HEK293 (cell line): ENCODE measurements at regions not wholly inside any gene's neighbourhood (a gene's known extent, or its start where the extent isn't known, plus 50 kb on each side); places are given as distances from the start of the nearest gene placed in this dataset.

Experiments used
- BCL11A ChIP-seq: fragments of 450-650 bp; formaldehyde crosslinking; IDR thresholded peaks from 2 replicates; pipeline ENCODE4 v1.5.1; 2016; ENCODE audit warnings: low read depth, missing biosample characterization, missing genetic modification characterization
- GFI1B ChIP-seq: fragments of 450-650 bp; formaldehyde crosslinking; IDR thresholded peaks from 2 replicates; pipeline ENCODE4 v1.5.1; 2016; ENCODE audit warnings: missing biosample characterization, missing genetic modification characterization
- KLF1 ChIP-seq: fragments of 450-650 bp; formaldehyde crosslinking; IDR thresholded peaks from 2 replicates; pipeline ENCODE4 v1.5.1; 2016; ENCODE audit warnings: missing biosample characterization, missing genetic modification characterization
- OSR2 ChIP-seq: fragments of 450-650 bp; formaldehyde crosslinking; IDR thresholded peaks from 2 replicates; pipeline ENCODE4 v1.5.1; 2016; ENCODE audit warnings: missing biosample characterization, missing genetic modification characterization
- OVOL3 ChIP-seq: fragments of 450-650 bp; formaldehyde crosslinking; IDR thresholded peaks from 2 replicates; pipeline ENCODE4 v1.5.1; 2016; ENCODE audit warnings: missing biosample characterization, missing genetic modification characterization
- PRDM1 ChIP-seq: fragments of 450-650 bp; formaldehyde crosslinking; IDR thresholded peaks from 2 replicates; pipeline ENCODE4; 2016; ENCODE audit warnings: missing biosample characterization, missing genetic modification characterization
- SALL2 ChIP-seq: fragments of 450-650 bp; formaldehyde crosslinking; IDR thresholded peaks from 2 replicates; pipeline ENCODE4 v1.5.0; 2017; ENCODE audit warnings: missing biosample characterization, mild to moderate bottlenecking, missing genetic modification characterization, borderline replicate concordance
- SCRT2 ChIP-seq: fragments of 450-650 bp; formaldehyde crosslinking; IDR thresholded peaks from 2 replicates; pipeline ENCODE4 v1.5.1; 2016; ENCODE audit warnings: missing biosample characterization, missing genetic modification characterization
- WT1 ChIP-seq: fragments of 450-650 bp; formaldehyde crosslinking; IDR thresholded peaks from 2 replicates; pipeline ENCODE4 v1.5.1; 2016; ENCODE audit warnings: missing biosample characterization, missing genetic modification characterization
- ZFHX2 ChIP-seq: fragments of 450-650 bp; formaldehyde crosslinking; conservative IDR thresholded peaks from 2 replicates; pipeline ENCODE4 v1.5.1; 2016; ENCODE audit warnings: missing biosample characterization, missing genetic modification characterization
- ZNF16 ChIP-seq: fragments of 450-650 bp; formaldehyde crosslinking; IDR thresholded peaks from 2 replicates; pipeline ENCODE4 v1.5.1; 2016; ENCODE audit warnings: low read depth, missing biosample characterization, missing genetic modification characterization
- ZNF175 ChIP-seq: fragments of 450-650 bp; formaldehyde crosslinking; IDR thresholded peaks from 2 replicates; pipeline ENCODE4 v1.5.1; 2016; ENCODE audit warnings: missing biosample characterization, missing genetic modification characterization
- ZNF221 ChIP-seq: fragments of 450-650 bp; formaldehyde crosslinking; IDR thresholded peaks from 2 replicates; pipeline ENCODE4 v1.5.1; 2017; ENCODE audit warnings: missing biosample characterization, missing genetic modification characterization, borderline replicate concordance
- ZNF248 ChIP-seq: fragments of 450-650 bp; formaldehyde crosslinking; IDR thresholded peaks from 2 replicates; pipeline ENCODE4 v1.5.1; 2017; ENCODE audit warnings: missing biosample characterization, missing genetic modification characterization
- ZNF341 ChIP-seq: fragments of 450-650 bp; formaldehyde crosslinking; IDR thresholded peaks from 2 replicates; pipeline ENCODE4; 2016; ENCODE audit warnings: low read depth, missing biosample characterization, missing genetic modification characterization
- ZNF426 ChIP-seq: fragments of 450-650 bp; formaldehyde crosslinking; IDR thresholded peaks from 2 replicates; pipeline ENCODE4 v1.5.1; 2017; ENCODE audit warnings: missing biosample characterization, missing genetic modification characterization, mild to moderate bottlenecking, inconsistent platforms, moderate library complexity
- ZNF623 ChIP-seq: fragments of 450-650 bp; formaldehyde crosslinking; IDR thresholded peaks from 2 replicates; pipeline ENCODE4 v1.5.1; 2016; ENCODE audit warnings: missing biosample characterization, missing genetic modification characterization
- ZNF660 ChIP-seq: fragments of 450-650 bp; IDR thresholded peaks from 2 replicates; pipeline ENCODE4 v1.5.1; 2018; ENCODE audit warnings: missing biosample characterization, mild to moderate bottlenecking, missing genetic modification characterization
- ZNF664 ChIP-seq: fragments of 450-650 bp; formaldehyde crosslinking; IDR thresholded peaks from 2 replicates; pipeline ENCODE4 v1.5.1; 2016; ENCODE audit warnings: missing biosample characterization, missing genetic modification characterization
- ZNF777 ChIP-seq: fragments of 450-650 bp; formaldehyde crosslinking; IDR thresholded peaks from 2 replicates; pipeline ENCODE4 v1.5.1; 2017; ENCODE audit warnings: missing biosample characterization, missing genetic modification characterization, borderline replicate concordance
- ZNF785 ChIP-seq: fragments of 450-650 bp; formaldehyde crosslinking; IDR thresholded peaks from 2 replicates; pipeline ENCODE4 v1.5.1; 2016; ENCODE audit warnings: missing biosample characterization, missing genetic modification characterization
- ZNF837 ChIP-seq: fragments of 450-650 bp; formaldehyde crosslinking; IDR thresholded peaks from 2 replicates; pipeline ENCODE4 v1.5.1; 2016; ENCODE audit warnings: missing biosample characterization, missing genetic modification characterization
- ZSCAN16 ChIP-seq: fragments of 450-650 bp; formaldehyde crosslinking; IDR thresholded peaks from 2 replicates; pipeline ENCODE4 v1.5.1; 2016; ENCODE audit warnings: missing biosample characterization, missing genetic modification characterization
- ZSCAN30 ChIP-seq: fragments of 450-650 bp; IDR thresholded peaks from 2 replicates; pipeline ENCODE4 v1.5.1; 2018; ENCODE audit warnings: missing biosample characterization, mild to moderate bottlenecking, missing genetic modification characterization, moderate library complexity
- ZXDB ChIP-seq: fragments of 450-650 bp; formaldehyde crosslinking; IDR thresholded peaks from 2 replicates; pipeline ENCODE4 v1.5.1; 2016; ENCODE audit warnings: missing biosample characterization, missing genetic modification characterization
- TF ChIP-seq, protein P1 (sequence below): fragments of 450-650 bp; formaldehyde crosslinking; IDR thresholded peaks from 2 replicates; pipeline ENCODE4 v1.5.1; 2016; ENCODE audit warnings: missing biosample characterization, missing genetic modification characterization, low read depth
- TF ChIP-seq, protein P2 (sequence below): fragments of 450-650 bp; formaldehyde crosslinking; IDR thresholded peaks from 2 replicates; pipeline ENCODE4 v1.5.1; 2016; ENCODE audit warnings: missing biosample characterization, missing genetic modification characterization
- TF ChIP-seq, protein P3 (sequence below): fragments of 450-650 bp; formaldehyde crosslinking; IDR thresholded peaks from 2 replicates; pipeline ENCODE4 v1.5.1; 2016; ENCODE audit warnings: missing biosample characterization, missing genetic modification characterization
- TF ChIP-seq, protein P4 (sequence below): fragments of 450-650 bp; formaldehyde crosslinking; IDR thresholded peaks from 2 replicates; pipeline ENCODE4 v1.5.1; 2016; ENCODE audit warnings: missing biosample characterization, missing genetic modification characterization
- TF ChIP-seq, protein P5 (sequence below): fragments of 450-650 bp; formaldehyde crosslinking; IDR thresholded peaks from 2 replicates; pipeline ENCODE4 v1.5.1; 2017; ENCODE audit warnings: missing biosample characterization, mild to moderate bottlenecking, missing genetic modification characterization, moderate library complexity

DNA sequence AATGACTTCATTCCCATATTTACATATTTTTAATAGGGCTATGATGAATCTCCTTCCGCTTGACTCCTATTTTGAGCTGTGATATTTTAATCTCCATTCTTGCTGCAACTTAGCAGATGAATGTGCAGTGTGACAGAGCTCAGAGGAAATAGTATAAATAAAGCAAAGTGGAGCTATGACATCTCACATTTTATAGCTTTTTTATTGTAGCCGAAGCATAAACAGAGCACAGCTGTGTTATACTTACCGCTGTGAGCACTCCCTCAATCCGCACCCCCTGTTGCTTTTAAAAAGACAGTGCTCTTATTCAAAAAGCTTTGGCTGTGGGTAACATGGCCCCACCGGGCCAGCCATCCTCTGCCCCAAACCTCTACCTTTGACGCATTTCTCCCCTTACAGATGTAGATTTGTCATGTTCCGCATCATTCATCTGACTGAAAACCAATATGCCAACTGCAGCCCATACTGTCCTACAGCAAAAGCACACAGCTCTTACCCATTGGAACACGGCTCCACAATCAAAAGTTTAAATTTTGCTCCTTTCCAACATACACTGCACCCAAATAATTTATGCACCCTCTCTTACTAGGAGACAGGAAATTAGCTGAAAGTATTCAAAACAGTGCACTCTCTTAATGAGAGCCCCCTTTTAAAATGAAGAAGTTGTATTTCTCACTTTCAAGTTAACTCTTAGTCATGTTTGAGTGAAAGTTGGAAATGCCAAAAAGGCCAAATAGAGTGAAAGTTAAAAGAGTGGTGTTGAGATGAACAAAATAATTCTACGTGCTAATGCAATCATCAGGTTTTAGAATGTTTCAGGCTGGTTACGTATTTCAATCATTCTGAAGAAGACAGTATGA lies 429.3 kb upstream of the SOX5 start (continued):
- TF ChIP-seq ZSCAN16 (tag by site-specific recombination) = no peak
- TF ChIP-seq, protein P1, sequence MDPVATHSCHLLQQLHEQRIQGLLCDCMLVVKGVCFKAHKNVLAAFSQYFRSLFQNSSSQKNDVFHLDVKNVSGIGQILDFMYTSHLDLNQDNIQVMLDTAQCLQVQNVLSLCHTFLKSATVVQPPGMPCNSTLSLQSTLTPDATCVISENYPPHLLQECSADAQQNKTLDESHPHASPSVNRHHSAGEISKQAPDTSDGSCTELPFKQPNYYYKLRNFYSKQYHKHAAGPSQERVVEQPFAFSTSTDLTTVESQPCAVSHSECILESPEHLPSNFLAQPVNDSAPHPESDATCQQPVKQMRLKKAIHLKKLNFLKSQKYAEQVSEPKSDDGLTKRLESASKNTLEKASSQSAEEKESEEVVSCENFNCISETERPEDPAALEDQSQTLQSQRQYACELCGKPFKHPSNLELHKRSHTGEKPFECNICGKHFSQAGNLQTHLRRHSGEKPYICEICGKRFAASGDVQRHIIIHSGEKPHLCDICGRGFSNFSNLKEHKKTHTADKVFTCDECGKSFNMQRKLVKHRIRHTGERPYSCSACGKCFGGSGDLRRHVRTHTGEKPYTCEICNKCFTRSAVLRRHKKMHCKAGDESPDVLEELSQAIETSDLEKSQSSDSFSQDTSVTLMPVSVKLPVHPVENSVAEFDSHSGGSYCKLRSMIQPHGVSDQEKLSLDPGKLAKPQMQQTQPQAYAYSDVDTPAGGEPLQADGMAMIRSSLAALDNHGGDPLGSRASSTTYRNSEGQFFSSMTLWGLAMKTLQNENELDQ (tag by site-specific recombination) = peak; percentile 43; the same call in 1 of the 2 replicates
- TF ChIP-seq ZNF837 (tag by site-specific recombination) = no peak
- no peak for TF ChIP-seq ZNF248 (tag by site-specific recombination)
- TF ChIP-seq ZNF777 (tag by site-specific recombination) = no peak
- TF ChIP-seq ZNF221 (tag by site-specific recombination) = no peak; the same call in 1 of the 2 replicates
- TF ChIP-seq PRDM1 (tag by site-specific recombination) = peak; percentile 79
- peak; percentile 91 for TF ChIP-seq OSR2 (tag by site-specific recombination)
- TF ChIP-seq ZXDB (tag by site-specific recombination) = peak; percentile 89; the same call in 1 of the 2 replicates
- TF ChIP-seq, protein P2, sequence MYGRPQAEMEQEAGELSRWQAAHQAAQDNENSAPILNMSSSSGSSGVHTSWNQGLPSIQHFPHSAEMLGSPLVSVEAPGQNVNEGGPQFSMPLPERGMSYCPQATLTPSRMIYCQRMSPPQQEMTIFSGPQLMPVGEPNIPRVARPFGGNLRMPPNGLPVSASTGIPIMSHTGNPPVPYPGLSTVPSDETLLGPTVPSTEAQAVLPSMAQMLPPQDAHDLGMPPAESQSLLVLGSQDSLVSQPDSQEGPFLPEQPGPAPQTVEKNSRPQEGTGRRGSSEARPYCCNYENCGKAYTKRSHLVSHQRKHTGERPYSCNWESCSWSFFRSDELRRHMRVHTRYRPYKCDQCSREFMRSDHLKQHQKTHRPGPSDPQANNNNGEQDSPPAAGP (tag by site-specific recombination) = 0 out of 2 replicates have a peak, but pooled peaks have one; percentile 48
- TF ChIP-seq, protein P3, sequence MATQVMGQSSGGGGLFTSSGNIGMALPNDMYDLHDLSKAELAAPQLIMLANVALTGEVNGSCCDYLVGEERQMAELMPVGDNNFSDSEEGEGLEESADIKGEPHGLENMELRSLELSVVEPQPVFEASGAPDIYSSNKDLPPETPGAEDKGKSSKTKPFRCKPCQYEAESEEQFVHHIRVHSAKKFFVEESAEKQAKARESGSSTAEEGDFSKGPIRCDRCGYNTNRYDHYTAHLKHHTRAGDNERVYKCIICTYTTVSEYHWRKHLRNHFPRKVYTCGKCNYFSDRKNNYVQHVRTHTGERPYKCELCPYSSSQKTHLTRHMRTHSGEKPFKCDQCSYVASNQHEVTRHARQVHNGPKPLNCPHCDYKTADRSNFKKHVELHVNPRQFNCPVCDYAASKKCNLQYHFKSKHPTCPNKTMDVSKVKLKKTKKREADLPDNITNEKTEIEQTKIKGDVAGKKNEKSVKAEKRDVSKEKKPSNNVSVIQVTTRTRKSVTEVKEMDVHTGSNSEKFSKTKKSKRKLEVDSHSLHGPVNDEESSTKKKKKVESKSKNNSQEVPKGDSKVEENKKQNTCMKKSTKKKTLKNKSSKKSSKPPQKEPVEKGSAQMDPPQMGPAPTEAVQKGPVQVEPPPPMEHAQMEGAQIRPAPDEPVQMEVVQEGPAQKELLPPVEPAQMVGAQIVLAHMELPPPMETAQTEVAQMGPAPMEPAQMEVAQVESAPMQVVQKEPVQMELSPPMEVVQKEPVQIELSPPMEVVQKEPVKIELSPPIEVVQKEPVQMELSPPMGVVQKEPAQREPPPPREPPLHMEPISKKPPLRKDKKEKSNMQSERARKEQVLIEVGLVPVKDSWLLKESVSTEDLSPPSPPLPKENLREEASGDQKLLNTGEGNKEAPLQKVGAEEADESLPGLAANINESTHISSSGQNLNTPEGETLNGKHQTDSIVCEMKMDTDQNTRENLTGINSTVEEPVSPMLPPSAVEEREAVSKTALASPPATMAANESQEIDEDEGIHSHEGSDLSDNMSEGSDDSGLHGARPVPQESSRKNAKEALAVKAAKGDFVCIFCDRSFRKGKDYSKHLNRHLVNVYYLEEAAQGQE (tag by site-specific recombination) = no peak
- TF ChIP-seq, protein P4, sequence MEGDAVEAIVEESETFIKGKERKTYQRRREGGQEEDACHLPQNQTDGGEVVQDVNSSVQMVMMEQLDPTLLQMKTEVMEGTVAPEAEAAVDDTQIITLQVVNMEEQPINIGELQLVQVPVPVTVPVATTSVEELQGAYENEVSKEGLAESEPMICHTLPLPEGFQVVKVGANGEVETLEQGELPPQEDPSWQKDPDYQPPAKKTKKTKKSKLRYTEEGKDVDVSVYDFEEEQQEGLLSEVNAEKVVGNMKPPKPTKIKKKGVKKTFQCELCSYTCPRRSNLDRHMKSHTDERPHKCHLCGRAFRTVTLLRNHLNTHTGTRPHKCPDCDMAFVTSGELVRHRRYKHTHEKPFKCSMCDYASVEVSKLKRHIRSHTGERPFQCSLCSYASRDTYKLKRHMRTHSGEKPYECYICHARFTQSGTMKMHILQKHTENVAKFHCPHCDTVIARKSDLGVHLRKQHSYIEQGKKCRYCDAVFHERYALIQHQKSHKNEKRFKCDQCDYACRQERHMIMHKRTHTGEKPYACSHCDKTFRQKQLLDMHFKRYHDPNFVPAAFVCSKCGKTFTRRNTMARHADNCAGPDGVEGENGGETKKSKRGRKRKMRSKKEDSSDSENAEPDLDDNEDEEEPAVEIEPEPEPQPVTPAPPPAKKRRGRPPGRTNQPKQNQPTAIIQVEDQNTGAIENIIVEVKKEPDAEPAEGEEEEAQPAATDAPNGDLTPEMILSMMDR (tag by site-specific recombination) = no peak
- TF ChIP-seq ZNF785 (tag by site-specific recombination) = no peak
- TF ChIP-seq ZNF623 (tag by site-specific recombination) = no peak
- peak; percentile 64; the same call in 1 of the 2 replicates for TF ChIP-seq ZNF660
- TF ChIP-seq WT1 = peak; percentile 99
- TF ChIP-seq BCL11A = peak; percentile 59; the same call in 1 of the 2 replicates
- peak; percentile 97 for TF ChIP-seq ZSCAN30 (tag by site-specific recombination)
- peak; percentile 94 for TF ChIP-seq SCRT2 (tag by site-specific recombination)
- no peak for TF ChIP-seq ZNF16 (tag by site-specific recombination)
- peak; percentile 96 for TF ChIP-seq GFI1B
- peak; percentile 80; the same call in 1 of the 2 replicates for TF ChIP-seq OVOL3 (tag by site-specific recombination)
- no peak for TF ChIP-seq ZNF175 (tag by site-specific recombination)
- TF ChIP-seq ZFHX2 = no peak
- no peak for TF ChIP-seq SALL2 (tag by site-specific recombination)
- TF ChIP-seq KLF1 = no peak
- peak; percentile 41; the same call in 1 of the 2 replicates for TF ChIP-seq ZNF664 (tag by site-specific recombination)
- TF ChIP-seq ZNF341 (tag by site-specific recombination) = no peak
- TF ChIP-seq ZNF426 = no peak
- TF ChIP-seq, protein P5, sequence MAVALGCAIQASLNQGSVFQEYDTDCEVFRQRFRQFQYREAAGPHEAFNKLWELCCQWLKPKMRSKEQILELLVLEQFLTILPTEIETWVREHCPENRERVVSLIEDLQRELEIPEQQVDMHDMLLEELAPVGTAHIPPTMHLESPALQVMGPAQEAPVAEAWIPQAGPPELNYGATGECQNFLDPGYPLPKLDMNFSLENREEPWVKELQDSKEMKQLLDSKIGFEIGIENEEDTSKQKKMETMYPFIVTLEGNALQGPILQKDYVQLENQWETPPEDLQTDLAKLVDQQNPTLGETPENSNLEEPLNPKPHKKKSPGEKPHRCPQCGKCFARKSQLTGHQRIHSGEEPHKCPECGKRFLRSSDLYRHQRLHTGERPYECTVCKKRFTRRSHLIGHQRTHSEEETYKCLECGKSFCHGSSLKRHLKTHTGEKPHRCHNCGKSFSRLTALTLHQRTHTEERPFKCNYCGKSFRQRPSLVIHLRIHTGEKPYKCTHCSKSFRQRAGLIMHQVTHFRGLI (tag by site-specific recombination) = no peak
